HEK293 (cell line): ENCODE measurements at regions not wholly inside any gene's neighbourhood (a gene's known extent, or its start where the extent isn't known, plus 50 kb on each side); places are given as distances from the start of the nearest gene placed in this dataset.

ENCODE experiments used
- CTCF ChIA-PET: fragments of 350-600 bp; formaldehyde crosslinking; extraction: SDS; loops from one replicate; lab custom pipeline; 2021; ENCODE audit warnings: antibody characterized with exemption; lab: Yijun Ruan, JAX
- POLR2A ChIA-PET: fragments of 300-600 bp; formaldehyde crosslinking; extraction: SDS; loops from one replicate; lab custom pipeline; 2020; ENCODE audit warnings: antibody characterized with exemption, inconsistent platforms; lab: Yijun Ruan, JAX
- H3K27ac ChIP-seq: fragments of 200-500 bp; sonication (Bioruptor generic); 2 replicates; pipeline ENCODE4 v1.5.1; 2014; ENCODE audit warnings: low read depth, low read length, control low read depth, inconsistent platforms; ENCODE audit errors: extremely low read depth
- H3K36me3 ChIP-seq, 2 experiments: fragments of 200-500 bp in 1 of 2; sonication (Bioruptor generic) in 1 of 2; 1 replicate in 1 of 2; 2 replicates in 1 of 2; pipeline ENCODE4 v1.5.1; 2014 to 2017; ENCODE audit warnings: inconsistent platforms in 2 of 2, low read length in 2 of 2; ENCODE audit not compliant: control insufficient read depth in 2 of 2, insufficient read depth in 1 of 2
- H3K4me1 ChIP-seq: fragments of 200-500 bp; sonication (Bioruptor generic); 2 replicates; pipeline ENCODE4 v1.5.1; 2014; ENCODE audit warnings: mild to moderate bottlenecking, low read length, inconsistent platforms; ENCODE audit not compliant: control insufficient read depth, insufficient read depth
- H3K4me3 ChIP-seq: 2 replicates; pipeline ENCODE4 v1.5.1; 2011; ENCODE audit warnings: low read depth, mild to moderate bottlenecking, control low read depth, low read length, moderate library complexity
- H3K9me3 ChIP-seq: fragments of 200-500 bp; sonication (Bioruptor generic); 2 replicates; pipeline ENCODE4 v1.5.1; 2014; ENCODE audit warnings: low read depth, low read length, inconsistent platforms; ENCODE audit not compliant: control insufficient read depth, insufficient read depth
- CTCF ChIP-seq: fragments of 450-650 bp; formaldehyde crosslinking; IDR thresholded peaks from 2 replicates; pipeline ENCODE4 v1.5.1; 2016; ENCODE audit warnings: missing biosample characterization, missing genetic modification characterization
- ELK4 ChIP-seq: IDR thresholded peaks from 2 replicates; pipeline ENCODE4 v1.6.1; 2011; ENCODE audit warnings: mild to moderate bottlenecking, low read depth, low read length, borderline replicate concordance
- GLIS1 ChIP-seq: fragments of 450-650 bp; formaldehyde crosslinking; IDR thresholded peaks from 2 replicates; pipeline ENCODE4 v1.5.1; 2016; ENCODE audit warnings: missing biosample characterization, missing genetic modification characterization
- PRDM10 ChIP-seq: fragments of 450-650 bp; formaldehyde crosslinking; IDR thresholded peaks from 2 replicates; pipeline ENCODE4 v1.5.1; 2016; ENCODE audit warnings: missing biosample characterization, missing genetic modification characterization
- ZNF2 ChIP-seq: fragments of 450-650 bp; formaldehyde crosslinking; IDR thresholded peaks from 2 replicates; pipeline ENCODE4 v1.5.1; 2016; ENCODE audit warnings: missing biosample characterization, missing genetic modification characterization
- ZNF214 ChIP-seq: fragments of 450-650 bp; formaldehyde crosslinking; IDR thresholded peaks from 2 replicates; pipeline ENCODE4 v1.5.1; 2017; ENCODE audit warnings: missing biosample characterization, mild to moderate bottlenecking, missing genetic modification characterization, borderline replicate concordance
- ZNF335 ChIP-seq: fragments of 450-650 bp; formaldehyde crosslinking; conservative IDR thresholded peaks from 2 replicates; pipeline ENCODE4 v1.5.1; 2016; ENCODE audit warnings: missing biosample characterization, missing genetic modification characterization
- ZNF341 ChIP-seq: fragments of 450-650 bp; formaldehyde crosslinking; IDR thresholded peaks from 2 replicates; pipeline ENCODE4; 2016; ENCODE audit warnings: low read depth, missing biosample characterization, missing genetic modification characterization
- ZNF362 ChIP-seq: fragments of 450-650 bp; formaldehyde crosslinking; IDR thresholded peaks from 2 replicates; pipeline ENCODE4 v1.5.1; 2016; ENCODE audit warnings: missing biosample characterization, missing genetic modification characterization
- ZNF580 ChIP-seq: fragments of 450-650 bp; formaldehyde crosslinking; IDR thresholded peaks from 2 replicates; pipeline ENCODE4 v1.5.1; 2016; ENCODE audit warnings: missing biosample characterization, missing genetic modification characterization
- ZNF596 ChIP-seq: fragments of 450-650 bp; IDR thresholded peaks from 2 replicates; pipeline ENCODE4 v1.5.0; 2018; ENCODE audit warnings: missing biosample characterization, mild to moderate bottlenecking, missing genetic modification characterization, moderate library complexity
- ZNF660 ChIP-seq: fragments of 450-650 bp; IDR thresholded peaks from 2 replicates; pipeline ENCODE4 v1.5.1; 2018; ENCODE audit warnings: missing biosample characterization, mild to moderate bottlenecking, missing genetic modification characterization
- ZNF692 ChIP-seq: fragments of 450-650 bp; formaldehyde crosslinking; IDR thresholded peaks from 2 replicates; pipeline ENCODE4 v1.5.1; 2016; ENCODE audit warnings: missing biosample characterization, missing genetic modification characterization
- ZNF76 ChIP-seq: fragments of 450-650 bp; formaldehyde crosslinking; IDR thresholded peaks from 2 replicates; pipeline ENCODE4; 2016; ENCODE audit warnings: low read depth, missing biosample characterization, missing genetic modification characterization, borderline replicate concordance
- ZNF776 ChIP-seq: fragments of 450-650 bp; formaldehyde crosslinking; IDR thresholded peaks from 2 replicates; pipeline ENCODE4 v1.5.0; 2017; ENCODE audit warnings: missing biosample characterization, missing genetic modification characterization, borderline replicate concordance
- ZSCAN18 ChIP-seq: fragments of 450-650 bp; formaldehyde crosslinking; IDR thresholded peaks from 2 replicates; pipeline ENCODE4 v1.5.1; 2016; ENCODE audit warnings: missing biosample characterization, missing genetic modification characterization
- ZSCAN23 ChIP-seq: fragments of 450-650 bp; formaldehyde crosslinking; IDR thresholded peaks from 2 replicates; pipeline ENCODE4 v1.5.1; 2016; ENCODE audit warnings: missing biosample characterization, missing genetic modification characterization

GRCh38 chr1:69103213-69103612 is 464.5 kb upstream of the LRRC7 start:
- ChIA-PET POLR2A (no interaction called here), CTCF (no interaction called here)
- Histone ChIP-seq H3K4me3 (no peak overlapping the region), H3K27ac (no peak overlapping the region), H3K36me3 (no peaks in the 10 kb centered on the region), H3K9me3 (no peaks in the 10 kb centered on the region), H3K4me1 (no peaks in the 10 kb centered on the region)
- no peak for TF ChIP-seq ZNF580 (tag by site-specific recombination)
- no peak for TF ChIP-seq ZSCAN18 (tag by site-specific recombination)
- TF ChIP-seq ZNF76 (tag by site-specific recombination): no peak
- no peak for TF ChIP-seq ZNF341 (tag by site-specific recombination)
- no peak for TF ChIP-seq ZNF660 (tag by site-specific recombination)
- TF ChIP-seq ELK4: no peak
- no peak for TF ChIP-seq ZNF692 (tag by site-specific recombination)
- TF ChIP-seq ZNF776: no peak

- H3K36me3 ChIP-seq: no peaks in the 10 kb centered on the region
- ChIA-PET POLR2A (no interaction called here), CTCF (no interaction called here)
- no peak overlapping the region for H3K27ac ChIP-seq
- no peak overlapping the region for H3K4me3 ChIP-seq
- no peak for TF ChIP-seq ZNF214 (tag by site-specific recombination)
- no peak for TF ChIP-seq PRDM10 (tag by site-specific recombination)
- TF ChIP-seq ZNF596 (tag by site-specific recombination): no peak
- TF ChIP-seq ZSCAN23 (tag by site-specific recombination): no peak
- no peak for TF ChIP-seq CTCF
- TF ChIP-seq GLIS1: no peak
- TF ChIP-seq ZNF335 (tag by site-specific recombination): no peak
- TF ChIP-seq ZNF2: no peak
- TF ChIP-seq ZNF362 (tag by site-specific recombination): no peak
- no peaks in the 10 kb centered on the region for H3K9me3 ChIP-seq
- H3K4me1 ChIP-seq: no peaks in the 10 kb centered on the region
Observed at GRCh38 chr1:69103705-69104385, 463.9 kb upstream of the LRRC7 start.
